Astrocyte (in vitro differentiated cells and primary cell): ENCODE measurements at regions not wholly inside any gene's neighbourhood (a gene's known extent, or its start where the extent isn't known, plus 50 kb on each side); places are given as distances from the start of the nearest gene placed in this dataset.

Source experiments
- DNase-seq: peaks from one replicate; pipeline ENCODE4 v3.0.0-alpha.2; 2010; ENCODE audit warnings: low read depth
- FAIRE-seq: peaks from 2 replicates; lab custom pipeline; 2011; peaks lifted over from hg19 to GRCh38; lab: Jason Lieb, UNC
- H2AFZ ChIP-seq: 2 replicates; pipeline ENCODE4 v1.6.0; 2012; ENCODE audit warnings: low read depth, low read length, inconsistent platforms
- H3K27ac ChIP-seq: 2 replicates; pipeline ENCODE4 v1.5.1; 2011; ENCODE audit warnings: low read depth, low read length, inconsistent platforms
- H3K27me3 ChIP-seq: 2 replicates; pipeline ENCODE4 v1.6.0; 2011; ENCODE audit warnings: low read length, inconsistent platforms; ENCODE audit not compliant: insufficient read depth
- H3K36me3 ChIP-seq: 2 replicates; pipeline ENCODE4 v1.5.1; 2011; ENCODE audit warnings: low read length, inconsistent platforms; ENCODE audit not compliant: insufficient read depth
- H3K4me1 ChIP-seq: 2 replicates; pipeline ENCODE4 v1.5.1; 2011; ENCODE audit warnings: low read length, inconsistent platforms; ENCODE audit not compliant: insufficient read depth
- H3K4me2 ChIP-seq: 2 replicates; pipeline ENCODE4 v1.6.0; 2012; ENCODE audit warnings: low read length, inconsistent platforms
- H3K4me3 ChIP-seq: 2 replicates; pipeline ENCODE4 v1.5.1; 2011; ENCODE audit warnings: low read depth, mild to moderate bottlenecking, low read length, inconsistent platforms; ENCODE audit not compliant: insufficient read depth
- H3K79me2 ChIP-seq: 2 replicates; pipeline ENCODE4 v1.6.0; 2012; ENCODE audit warnings: mild to moderate bottlenecking, low read length, inconsistent platforms; ENCODE audit not compliant: insufficient read depth
- H3K9ac ChIP-seq: 2 replicates; pipeline ENCODE4 v1.6.0; 2012; ENCODE audit warnings: mild to moderate bottlenecking, low read length, inconsistent platforms
- H3K9me3 ChIP-seq: 2 replicates; pipeline ENCODE4 v1.5.1; 2012; ENCODE audit warnings: low read depth, mild to moderate bottlenecking, low read length, inconsistent platforms; ENCODE audit not compliant: insufficient read depth
- H4K20me1 ChIP-seq: 2 replicates; pipeline ENCODE4 v1.6.0; 2012; ENCODE audit warnings: low read length, inconsistent platforms; ENCODE audit not compliant: insufficient read depth
- H3K27ac Mint-ChIP-seq: one replicate; pipeline ENCODE4 v1.8.0; 2021; ENCODE audit warnings: mild to moderate bottlenecking, mixed read lengths; ENCODE audit not compliant: unreplicated experiment
- H3K27me3 Mint-ChIP-seq: one replicate; pipeline ENCODE4 v1.8.0; 2021; ENCODE audit warnings: low read depth, mixed read lengths; ENCODE audit not compliant: unreplicated experiment
- H3K36me3 Mint-ChIP-seq: one replicate; pipeline ENCODE4 v1.8.0; 2021; ENCODE audit warnings: low read depth, mixed read lengths; ENCODE audit not compliant: unreplicated experiment
- H3K4me1 Mint-ChIP-seq: one replicate; pipeline ENCODE4 v1.8.0; 2021; ENCODE audit warnings: low read depth, mixed read lengths; ENCODE audit not compliant: unreplicated experiment
- H3K4me3 Mint-ChIP-seq: one replicate; pipeline ENCODE4 v1.8.0; 2021; ENCODE audit warnings: mild to moderate bottlenecking, moderate library complexity, mixed read lengths; ENCODE audit not compliant: unreplicated experiment
- H3K9me3 Mint-ChIP-seq: one replicate; pipeline ENCODE4 v1.8.0; 2021; ENCODE audit warnings: mild to moderate bottlenecking, mixed read lengths; ENCODE audit not compliant: unreplicated experiment
- EZH2 ChIP-seq: IDR thresholded peaks from 2 replicates; pipeline ENCODE4 v1.6.1; 2012; ENCODE audit warnings: mild to moderate bottlenecking, low read length, inconsistent platforms; ENCODE audit not compliant: insufficient read depth
- TF ChIP-seq, protein P1 (sequence below): IDR thresholded peaks from 2 replicates; pipeline ENCODE4 v1.5.1; 2011; ENCODE audit warnings: low read depth, mild to moderate bottlenecking, inconsistent platforms, low read length, moderate library complexity; ENCODE audit not compliant: insufficient read depth

DNA sequence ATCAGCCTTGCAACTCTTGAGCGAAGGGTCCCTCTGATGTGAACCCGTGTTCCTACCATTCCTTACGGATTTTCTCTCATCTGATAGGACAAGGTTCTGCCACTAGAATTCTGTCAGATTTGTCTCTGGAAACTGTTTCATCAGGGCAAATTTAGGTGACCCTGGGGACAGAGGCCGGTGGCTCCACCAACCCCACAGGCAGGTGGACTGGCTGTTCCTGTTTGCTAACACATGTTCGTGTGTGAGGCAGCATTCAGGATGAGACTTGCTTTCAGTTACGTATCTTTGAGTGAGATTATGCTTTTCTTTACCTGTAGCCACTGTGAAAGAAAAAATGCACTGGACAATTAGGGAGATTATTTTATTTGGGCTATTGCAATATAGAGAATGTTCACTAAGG, 449.9 kb downstream of the INHBA start:
- Histone ChIP-seq H3K9me3 (no peaks in the 10 kb centered on the region), H3K27me3 (no peaks in the 10 kb centered on the region), H3K27ac (no peak overlapping the region), H3K4me1 (peaks cover 13% of the 10 kb centered on the region), H4K20me1 (no peaks in the 10 kb centered on the region), H3K79me2 (no peaks in the 10 kb centered on the region), H3K4me3 (no peak overlapping the region), H2AFZ (no peak overlapping the region), H3K36me3 (no peaks in the 10 kb centered on the region), H3K9ac (no peak overlapping the region), H3K4me2 (no peak overlapping the region)
- peaks cover 10% of the 10 kb centered on the region for H3K9me3 Mint-ChIP-seq
- H3K4me3 Mint-ChIP-seq, result no peak overlapping the region
- TF ChIP-seq, protein P1, sequence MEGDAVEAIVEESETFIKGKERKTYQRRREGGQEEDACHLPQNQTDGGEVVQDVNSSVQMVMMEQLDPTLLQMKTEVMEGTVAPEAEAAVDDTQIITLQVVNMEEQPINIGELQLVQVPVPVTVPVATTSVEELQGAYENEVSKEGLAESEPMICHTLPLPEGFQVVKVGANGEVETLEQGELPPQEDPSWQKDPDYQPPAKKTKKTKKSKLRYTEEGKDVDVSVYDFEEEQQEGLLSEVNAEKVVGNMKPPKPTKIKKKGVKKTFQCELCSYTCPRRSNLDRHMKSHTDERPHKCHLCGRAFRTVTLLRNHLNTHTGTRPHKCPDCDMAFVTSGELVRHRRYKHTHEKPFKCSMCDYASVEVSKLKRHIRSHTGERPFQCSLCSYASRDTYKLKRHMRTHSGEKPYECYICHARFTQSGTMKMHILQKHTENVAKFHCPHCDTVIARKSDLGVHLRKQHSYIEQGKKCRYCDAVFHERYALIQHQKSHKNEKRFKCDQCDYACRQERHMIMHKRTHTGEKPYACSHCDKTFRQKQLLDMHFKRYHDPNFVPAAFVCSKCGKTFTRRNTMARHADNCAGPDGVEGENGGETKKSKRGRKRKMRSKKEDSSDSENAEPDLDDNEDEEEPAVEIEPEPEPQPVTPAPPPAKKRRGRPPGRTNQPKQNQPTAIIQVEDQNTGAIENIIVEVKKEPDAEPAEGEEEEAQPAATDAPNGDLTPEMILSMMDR, result no peak
- TF ChIP-seq EZH2, result no peak
- FAIRE-seq (no peak), DNase-seq (no peak)
- peaks cover 1% of the 10 kb centered on the region for H3K36me3 Mint-ChIP-seq
- H3K27me3 Mint-ChIP-seq, result no peaks in the 10 kb centered on the region
- no peak overlapping the region for H3K27ac Mint-ChIP-seq
- peaks cover 16% of the 10 kb centered on the region for H3K4me1 Mint-ChIP-seq

DNA sequence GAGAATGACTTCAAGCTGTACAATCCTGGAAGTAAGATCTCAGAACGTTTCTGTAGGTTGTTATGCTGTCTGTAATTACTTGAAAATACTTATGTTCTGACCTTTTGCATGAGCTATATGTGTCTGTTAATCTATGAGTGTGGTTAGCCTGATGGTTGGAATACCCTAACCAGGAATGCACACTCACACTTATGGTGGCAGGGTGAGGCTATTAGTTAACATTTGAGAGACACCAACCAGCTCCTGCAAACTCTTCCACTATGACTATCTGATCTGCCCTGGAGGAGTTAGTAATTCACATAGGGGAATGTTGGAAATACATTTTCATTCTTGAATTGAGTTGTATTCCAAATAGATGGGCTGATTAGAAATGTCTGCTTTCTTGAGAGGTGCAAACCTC, 450.3 kb downstream of the INHBA start:
- TF ChIP-seq, protein P1, result no peak
- no peak for TF ChIP-seq EZH2
- no peaks in the 10 kb centered on the region for H4K20me1 ChIP-seq
- H3K27me3 Mint-ChIP-seq, result no peaks in the 10 kb centered on the region
- H3K27ac Mint-ChIP-seq, result no peak overlapping the region
- H3K4me3 ChIP-seq, result no peak overlapping the region
- no peak overlapping the region for H2AFZ ChIP-seq
- H3K9me3 Mint-ChIP-seq, result peaks cover 10% of the 10 kb centered on the region
- H3K36me3 ChIP-seq, result no peaks in the 10 kb centered on the region
- peaks cover 1% of the 10 kb centered on the region for H3K36me3 Mint-ChIP-seq
- no peak overlapping the region for H3K27ac ChIP-seq
- H3K9me3 ChIP-seq, result no peaks in the 10 kb centered on the region
- peaks cover 19% of the 10 kb centered on the region for H3K4me1 Mint-ChIP-seq
- H3K9ac ChIP-seq, result no peak overlapping the region
- H3K79me2 ChIP-seq, result no peaks in the 10 kb centered on the region
- peaks cover 13% of the 10 kb centered on the region for H3K4me1 ChIP-seq
- FAIRE-seq (no peak), DNase-seq (no peak)
- H3K4me2 ChIP-seq, result no peak overlapping the region
- no peak overlapping the region for H3K4me3 Mint-ChIP-seq
- no peaks in the 10 kb centered on the region for H3K27me3 ChIP-seq

DNA sequence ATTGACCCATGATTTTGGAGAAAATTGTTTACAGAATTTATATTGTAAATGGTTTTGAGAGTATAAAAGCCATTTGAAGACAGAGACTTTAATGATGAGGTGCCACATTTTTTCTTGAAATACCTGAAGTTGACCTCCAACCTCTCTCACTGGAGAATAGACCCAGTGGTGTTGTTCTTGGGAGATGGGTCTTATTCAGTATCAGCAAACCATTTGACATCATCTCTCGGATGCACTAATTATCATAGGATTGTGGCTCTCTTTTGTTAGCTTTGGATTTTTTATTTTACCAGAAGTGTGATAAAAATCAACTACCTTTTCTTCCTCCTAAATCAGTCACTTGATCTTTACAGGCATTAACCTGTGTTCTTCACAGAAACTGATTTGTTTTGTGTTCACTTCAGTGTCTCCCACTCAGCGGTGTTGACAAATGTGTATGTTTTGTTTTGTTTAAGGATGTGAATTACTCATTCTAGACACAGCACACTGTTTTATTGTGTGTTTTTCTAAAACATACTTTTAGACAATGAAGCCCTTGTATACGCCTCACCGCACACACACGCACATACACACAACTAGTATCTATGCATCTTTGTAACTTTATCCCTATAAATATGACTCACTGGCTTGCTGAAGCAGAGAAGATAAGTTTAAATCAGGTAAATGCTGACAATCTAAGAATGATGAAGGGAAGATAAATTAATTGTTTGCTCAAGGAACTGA, 455.6 kb downstream of the INHBA start:
- peak; percentile 87 for DNase-seq
- Mint-ChIP-seq H3K4me1 (peaks cover 16% of the 10 kb centered on the region), H3K9me3 (peaks cover 7% of the 10 kb centered on the region), H3K27me3 (no peaks in the 10 kb centered on the region), H3K27ac (no peak overlapping the region), H3K36me3 (peaks cover 1% of the 10 kb centered on the region), H3K4me3 (no peak overlapping the region)
- H3K27me3 ChIP-seq, result no peaks in the 10 kb centered on the region
- FAIRE-seq, result peak; percentile 52
- no peaks in the 10 kb centered on the region for H3K79me2 ChIP-seq
- no peaks in the 10 kb centered on the region for H3K4me1 ChIP-seq
- no peak overlapping the region for H3K9ac ChIP-seq
- H2AFZ ChIP-seq, result no peak overlapping the region
- H3K4me3 ChIP-seq, result no peak overlapping the region
- no peak overlapping the region for H3K27ac ChIP-seq
- no peaks in the 10 kb centered on the region for H4K20me1 ChIP-seq
- no peaks in the 10 kb centered on the region for H3K9me3 ChIP-seq
- no peaks in the 10 kb centered on the region for H3K36me3 ChIP-seq
- TF ChIP-seq, protein P1, result no peak
- TF ChIP-seq EZH2, result no peak
- H3K4me2 ChIP-seq, result peak overlapping the region; percentile 22
